ENCODE measurements at regions not wholly inside any gene's neighbourhood (a gene's known extent, or its start where the extent isn't known, plus 50 kb on each side); places are given as distances from the start of the nearest gene placed in this dataset.

DNA sequence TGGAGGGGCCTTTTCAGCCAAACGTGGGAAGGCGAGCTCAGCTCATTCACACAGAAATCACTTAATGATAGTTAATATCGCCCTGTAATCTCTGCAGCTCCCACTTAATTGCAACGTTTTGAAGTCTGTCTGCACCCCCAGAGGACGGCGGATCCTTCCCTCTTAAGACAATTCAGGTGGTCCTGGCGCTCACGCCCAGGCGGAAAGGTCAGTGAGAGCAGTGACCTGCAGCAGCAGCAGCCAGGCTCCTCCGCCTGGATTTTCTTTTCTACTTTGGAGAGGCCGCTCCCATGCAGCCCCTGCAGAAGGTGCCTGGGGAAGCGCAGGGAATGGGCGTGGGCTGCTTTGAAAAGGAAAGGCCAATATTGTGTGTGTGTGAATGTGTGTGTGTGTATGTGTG, 400.9 kb upstream of the IRX1 start:
- no peaks in the 10 kb centered on the region for H3K4me1 ChIP-seq (ENCODE audit: control insufficient read depth in 2 of 2, insufficient read depth in 2 of 2, low read length in 2 of 2)
- no peaks in the 10 kb centered on the region for H3K79me2 ChIP-seq (ENCODE audit: control insufficient read depth, insufficient read depth, low read length)
- H3K27ac ChIP-seq (ENCODE audit: low read length in 2 of 2): no peak overlapping the region
- peaks cover 6% of the 10 kb centered on the region for H3K27me3 Mint-ChIP-seq
- no peaks in the 10 kb centered on the region for H3K4me1 Mint-ChIP-seq
- H4K20me1 ChIP-seq (ENCODE audit: control insufficient read depth, insufficient read depth, low read length, poor library complexity, severe bottlenecking): no peaks in the 10 kb centered on the region
- no peak overlapping the region for H2AFZ ChIP-seq (ENCODE audit: insufficient read depth, low read depth, low read length, poor library complexity, severe bottlenecking)
- no peak for TF ChIP-seq EZH2 (IDR thresholded peaks at IDR 0.05; ENCODE audit: borderline replicate concordance, insufficient read depth, low read depth, low read length, poor library complexity, severe bottlenecking)
- TF ChIP-seq, protein P1, sequence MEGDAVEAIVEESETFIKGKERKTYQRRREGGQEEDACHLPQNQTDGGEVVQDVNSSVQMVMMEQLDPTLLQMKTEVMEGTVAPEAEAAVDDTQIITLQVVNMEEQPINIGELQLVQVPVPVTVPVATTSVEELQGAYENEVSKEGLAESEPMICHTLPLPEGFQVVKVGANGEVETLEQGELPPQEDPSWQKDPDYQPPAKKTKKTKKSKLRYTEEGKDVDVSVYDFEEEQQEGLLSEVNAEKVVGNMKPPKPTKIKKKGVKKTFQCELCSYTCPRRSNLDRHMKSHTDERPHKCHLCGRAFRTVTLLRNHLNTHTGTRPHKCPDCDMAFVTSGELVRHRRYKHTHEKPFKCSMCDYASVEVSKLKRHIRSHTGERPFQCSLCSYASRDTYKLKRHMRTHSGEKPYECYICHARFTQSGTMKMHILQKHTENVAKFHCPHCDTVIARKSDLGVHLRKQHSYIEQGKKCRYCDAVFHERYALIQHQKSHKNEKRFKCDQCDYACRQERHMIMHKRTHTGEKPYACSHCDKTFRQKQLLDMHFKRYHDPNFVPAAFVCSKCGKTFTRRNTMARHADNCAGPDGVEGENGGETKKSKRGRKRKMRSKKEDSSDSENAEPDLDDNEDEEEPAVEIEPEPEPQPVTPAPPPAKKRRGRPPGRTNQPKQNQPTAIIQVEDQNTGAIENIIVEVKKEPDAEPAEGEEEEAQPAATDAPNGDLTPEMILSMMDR (IDR thresholded peaks at IDR 0.05): no peak
- no peak for ATAC-seq (ENCODE audit: low read depth)
- no peak overlapping the region for H3K9ac ChIP-seq (ENCODE audit: low read length)
- CTCF ChIA-PET: no interaction called here
- no peak overlapping the region for H3K27ac Mint-ChIP-seq
- POLR2A ChIA-PET: no interaction called here
- no peak for DNase-seq
- H3K9me3 Mint-ChIP-seq (ENCODE audit: insufficient read depth): no peaks in the 10 kb centered on the region
- H3K27me3 ChIP-seq (replicated peaks in 1 of 4; ENCODE audit: control extremely low read depth in 1 of 4, control insufficient read depth in 3 of 4, insufficient read depth in 4 of 4, low read length in 3 of 4): peaks cover 0 to 8% (median 0%) of the 10 kb centered on the region in 4 experiments
- H3K4me3 ChIP-seq (ENCODE audit: control extremely low read depth in 1 of 5, extremely low read depth in 1 of 5, insufficient read depth in 1 of 5, low read depth in 2 of 5, low read length in 4 of 5): no peak overlapping the region
- H3K4me2 ChIP-seq (replicated peaks; ENCODE audit: low read depth, low read length, poor library complexity, severe bottlenecking): no peak overlapping the region
- no peak overlapping the region for H3K4me3 Mint-ChIP-seq
- no peaks in the 10 kb centered on the region for H3K36me3 ChIP-seq (replicated peaks in 1 of 2; ENCODE audit: control extremely low read depth in 1 of 2, control insufficient read depth in 1 of 2, extremely low read depth in 1 of 2, insufficient read depth in 2 of 2, low read length in 1 of 2)
- WGBS (ENCODE audit: insufficient coverage): 61% methylated on average over 10 of the region's 13 CpGs
- H3K9me3 ChIP-seq (ENCODE audit: control extremely low read depth in 1 of 3, control insufficient read depth in 2 of 3, insufficient read depth in 1 of 3, low read length in 2 of 3): peaks cover 0 to 27% (median 0%) of the 10 kb centered on the region in 3 donors
- intact Hi-C loops (cut with micrococcal nuclease): no loop called here

DNA sequence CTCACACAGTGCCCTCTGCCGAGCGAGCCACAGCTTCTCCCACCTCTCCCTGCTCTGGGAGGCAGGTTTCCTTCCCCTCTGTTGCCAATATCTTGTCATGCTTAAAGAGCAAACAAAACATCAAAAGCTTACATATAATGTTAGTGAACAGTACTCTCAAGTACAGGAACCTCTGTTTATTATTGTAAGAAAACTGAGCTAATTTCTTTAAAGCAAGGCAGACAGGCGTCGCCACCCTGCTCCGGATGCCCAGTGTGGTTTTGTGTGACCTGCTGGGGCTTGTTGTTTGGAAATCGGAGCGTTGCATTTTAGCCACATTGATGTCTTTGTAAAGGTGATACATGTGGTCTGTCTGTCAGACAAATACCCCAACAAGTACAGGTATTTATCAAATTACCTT, 401.4 kb upstream of the IRX1 start:
- Histone ChIP-seq H3K79me2 (ENCODE audit: control insufficient read depth, insufficient read depth, low read length) (no peaks in the 10 kb centered on the region), H3K9me3 (ENCODE audit: control extremely low read depth in 1 of 3, control insufficient read depth in 2 of 3, insufficient read depth in 1 of 3, low read length in 2 of 3) (peaks cover 0 to 23% (median 0%) of the 10 kb centered on the region in 3 donors), H3K27ac (ENCODE audit: low read length in 2 of 2) (no peak overlapping the region), H2AFZ (ENCODE audit: insufficient read depth, low read depth, low read length, poor library complexity, severe bottlenecking) (no peak overlapping the region), H3K4me2 (replicated peaks; ENCODE audit: low read depth, low read length, poor library complexity, severe bottlenecking) (no peak overlapping the region), H3K36me3 (replicated peaks in 1 of 2; ENCODE audit: control extremely low read depth in 1 of 2, control insufficient read depth in 1 of 2, extremely low read depth in 1 of 2, insufficient read depth in 2 of 2, low read length in 1 of 2) (no peaks in the 10 kb centered on the region), H3K4me1 (ENCODE audit: control insufficient read depth in 2 of 2, insufficient read depth in 2 of 2, low read length in 2 of 2) (no peaks in the 10 kb centered on the region), H3K4me3 (ENCODE audit: control extremely low read depth in 1 of 5, extremely low read depth in 1 of 5, insufficient read depth in 1 of 5, low read depth in 2 of 5, low read length in 4 of 5) (no peak overlapping the region), H3K27me3 (replicated peaks in 1 of 4; ENCODE audit: control extremely low read depth in 1 of 4, control insufficient read depth in 3 of 4, insufficient read depth in 4 of 4, low read length in 3 of 4) (peaks cover 0 to 8% (median 0%) of the 10 kb centered on the region in 4 experiments), H3K9ac (ENCODE audit: low read length) (no peak overlapping the region), H4K20me1 (ENCODE audit: control insufficient read depth, insufficient read depth, low read length, poor library complexity, severe bottlenecking) (no peaks in the 10 kb centered on the region)
- TF ChIP-seq, protein P1 (IDR thresholded peaks at IDR 0.05): no peak
- no peak for TF ChIP-seq EZH2 (IDR thresholded peaks at IDR 0.05; ENCODE audit: borderline replicate concordance, insufficient read depth, low read depth, low read length, poor library complexity, severe bottlenecking)
- DNase-seq (no peak), ATAC-seq (ENCODE audit: low read depth) (no peak)
- no peak overlapping the region for H3K27ac Mint-ChIP-seq
- ChIA-PET POLR2A (no interaction called here), CTCF (no interaction called here)
- WGBS (ENCODE audit: insufficient coverage): 62% methylated on average over 5 of the region's 7 CpGs
- no peaks in the 10 kb centered on the region for H3K9me3 Mint-ChIP-seq (ENCODE audit: insufficient read depth)
- no peak overlapping the region for H3K4me3 Mint-ChIP-seq
- intact Hi-C loops (cut with micrococcal nuclease): no loop called here
- H3K4me1 Mint-ChIP-seq: no peaks in the 10 kb centered on the region
- peaks cover 6% of the 10 kb centered on the region for H3K27me3 Mint-ChIP-seq
